ENCODE measurements at regions not wholly inside any gene's neighbourhood (a gene's known extent, or its start where the extent isn't known, plus 50 kb on each side); places are given as distances from the start of the nearest gene placed in this dataset.

DNA sequence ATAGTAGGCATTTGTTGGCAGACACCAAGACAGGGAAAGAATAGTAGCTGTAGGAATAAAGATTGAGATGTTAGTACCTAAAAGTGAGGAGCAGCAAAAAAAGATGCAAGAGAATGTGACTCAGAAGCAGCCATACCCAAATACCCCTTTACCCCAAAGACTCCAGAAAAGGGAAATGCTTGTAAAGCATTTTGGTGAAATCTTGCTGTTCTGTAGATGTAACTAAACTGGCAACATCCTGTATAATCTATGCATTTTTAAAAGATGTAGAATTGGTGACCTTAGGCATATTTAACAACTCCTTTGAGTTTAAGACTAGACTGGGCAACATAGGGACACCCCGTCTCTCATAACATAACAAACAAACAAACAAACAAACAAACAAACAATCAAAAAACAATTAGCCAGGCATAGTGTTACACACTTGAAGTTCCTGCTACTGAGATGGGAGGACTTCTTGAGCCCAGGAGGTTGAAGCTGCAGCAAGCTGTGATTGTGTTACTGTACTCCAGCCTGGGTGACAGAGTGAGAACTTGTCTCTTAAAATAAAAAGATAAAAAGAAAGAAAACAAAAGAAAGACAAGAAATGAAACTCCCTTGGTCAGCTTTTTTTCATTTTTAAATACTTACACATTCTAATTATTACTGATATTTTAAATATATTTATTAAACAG lies 361.5 kb upstream of the KCNH8 start (continued):
- TF ChIP-seq, protein P1, sequence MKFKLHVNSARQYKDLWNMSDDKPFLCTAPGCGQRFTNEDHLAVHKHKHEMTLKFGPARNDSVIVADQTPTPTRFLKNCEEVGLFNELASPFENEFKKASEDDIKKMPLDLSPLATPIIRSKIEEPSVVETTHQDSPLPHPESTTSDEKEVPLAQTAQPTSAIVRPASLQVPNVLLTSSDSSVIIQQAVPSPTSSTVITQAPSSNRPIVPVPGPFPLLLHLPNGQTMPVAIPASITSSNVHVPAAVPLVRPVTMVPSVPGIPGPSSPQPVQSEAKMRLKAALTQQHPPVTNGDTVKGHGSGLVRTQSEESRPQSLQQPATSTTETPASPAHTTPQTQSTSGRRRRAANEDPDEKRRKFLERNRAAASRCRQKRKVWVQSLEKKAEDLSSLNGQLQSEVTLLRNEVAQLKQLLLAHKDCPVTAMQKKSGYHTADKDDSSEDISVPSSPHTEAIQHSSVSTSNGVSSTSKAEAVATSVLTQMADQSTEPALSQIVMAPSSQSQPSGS (IDR thresholded peaks at IDR 0.05; ENCODE audit: low read length): no peak
- no peak for TF ChIP-seq CHD2 (IDR thresholded peaks at IDR 0.05; ENCODE audit: low read length)
- TF ChIP-seq, protein P2, sequence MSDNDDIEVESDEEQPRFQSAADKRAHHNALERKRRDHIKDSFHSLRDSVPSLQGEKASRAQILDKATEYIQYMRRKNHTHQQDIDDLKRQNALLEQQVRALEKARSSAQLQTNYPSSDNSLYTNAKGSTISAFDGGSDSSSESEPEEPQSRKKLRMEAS (IDR thresholded peaks at IDR 0.05): no peak

All from H1 (cell line).